ENCODE measurements at regions not wholly inside any gene's neighbourhood (a gene's known extent, or its start where the extent isn't known, plus 50 kb on each side); places are given as distances from the start of the nearest gene placed in this dataset.
"Not testable (repeated sequence)": the region's sequence is repeated elsewhere in the genome, so short reads cannot be mapped to it uniquely, and the experiment has no call there.

- H3K9me3 ChIP-seq (ENCODE audit: low read length) = no peaks in the 10 kb centered on the region
- no peaks in the 10 kb centered on the region for H4K20me1 ChIP-seq (ENCODE audit: insufficient read depth)
- H3K9ac ChIP-seq (ENCODE audit: low read length) = no peak overlapping the region
- no peaks in the 10 kb centered on the region for H3K79me2 ChIP-seq (replicated peaks; ENCODE audit: insufficient read depth, low read length)
- H3K4me3 ChIP-seq (ENCODE audit: low read length) = no peak overlapping the region
- H3K36me3 ChIP-seq (ENCODE audit: insufficient read depth, low read length) = no peaks in the 10 kb centered on the region
- H2AFZ ChIP-seq (ENCODE audit: low read depth, low read length) = no peak overlapping the region
- no peak overlapping the region for H3K4me2 ChIP-seq (ENCODE audit: low read length)
- H3F3A ChIP-seq (ENCODE audit: insufficient read depth, low read length, poor library complexity, severe bottlenecking) = no peaks in the 10 kb centered on the region
- H3K27ac ChIP-seq (ENCODE audit: low read length) = no peak overlapping the region
- no peak for TF ChIP-seq SMC3 (conservative IDR thresholded peaks at IDR 0.05; ENCODE audit: poor library complexity)
- no peak for TF ChIP-seq EZH2 (IDR thresholded peaks at IDR 0.05; ENCODE audit: borderline replicate concordance, insufficient read depth, low read length, poor library complexity, severe bottlenecking)
- TF ChIP-seq RAD21 (conservative IDR thresholded peaks at IDR 0.05) = no peak
- TF ChIP-seq TAF1 (IDR thresholded peaks at IDR 0.05; ENCODE audit: low read depth) = no peak
- no peak for TF ChIP-seq MXI1 (conservative IDR thresholded peaks at IDR 0.05; ENCODE audit: poor library complexity, severe bottlenecking)
- no peak for TF ChIP-seq REST (IDR thresholded peaks at IDR 0.05; ENCODE audit: borderline replicate concordance)
- TF ChIP-seq POLR2AphosphoS5 (IDR thresholded peaks at IDR 0.05) = no peak
- no peak for TF ChIP-seq EP300 (conservative IDR thresholded peaks at IDR 0.05; ENCODE audit: poor library complexity, severe bottlenecking)
- TF ChIP-seq CTCF (IDR thresholded peaks at IDR 0.05; ENCODE audit: poor library complexity, severe bottlenecking) = no peak
- no peaks in the 10 kb centered on the region for H3K27me3 ChIP-seq (ENCODE audit: insufficient read depth, low read depth, low read length)
- no peaks in the 10 kb centered on the region for H3K9me2 ChIP-seq (ENCODE audit: insufficient read depth, low read length)
Observed at GRCh38 chr10:109237682-109238081, 685.6 kb downstream of the XPNPEP1 start.

GRCh38 chr10:109237050-109237449 is 686.3 kb downstream of the XPNPEP1 start:
- Histone ChIP-seq H4K20me1 (ENCODE audit: insufficient read depth) (no peaks in the 10 kb centered on the region), H3K79me2 (replicated peaks; ENCODE audit: insufficient read depth, low read length) (no peaks in the 10 kb centered on the region), H3K27ac (ENCODE audit: low read length) (no peak overlapping the region), H3F3A (ENCODE audit: insufficient read depth, low read length, poor library complexity, severe bottlenecking) (no peaks in the 10 kb centered on the region), H3K9ac (ENCODE audit: low read length) (no peak overlapping the region), H3K9me2 (ENCODE audit: insufficient read depth, low read length) (no peaks in the 10 kb centered on the region), H3K4me2 (ENCODE audit: low read length) (no peak overlapping the region), H3K36me3 (ENCODE audit: insufficient read depth, low read length) (no peaks in the 10 kb centered on the region), H2AFZ (ENCODE audit: low read depth, low read length) (no peak overlapping the region), H3K27me3 (ENCODE audit: insufficient read depth, low read depth, low read length) (no peaks in the 10 kb centered on the region), H3K9me3 (ENCODE audit: low read length) (no peaks in the 10 kb centered on the region), H3K4me3 (ENCODE audit: low read length) (no peak overlapping the region)
- TF ChIP-seq CTCF (IDR thresholded peaks at IDR 0.05; ENCODE audit: poor library complexity, severe bottlenecking) = no peak
- TF ChIP-seq SMC3 (conservative IDR thresholded peaks at IDR 0.05; ENCODE audit: poor library complexity) = no peak
- no peak for TF ChIP-seq EZH2 (IDR thresholded peaks at IDR 0.05; ENCODE audit: borderline replicate concordance, insufficient read depth, low read length, poor library complexity, severe bottlenecking)
- TF ChIP-seq RAD21 (conservative IDR thresholded peaks at IDR 0.05) = no peak
- no peak for TF ChIP-seq REST (IDR thresholded peaks at IDR 0.05; ENCODE audit: borderline replicate concordance)
- no peak for TF ChIP-seq TAF1 (IDR thresholded peaks at IDR 0.05; ENCODE audit: low read depth)
- no peak for TF ChIP-seq POLR2AphosphoS5 (IDR thresholded peaks at IDR 0.05)
- TF ChIP-seq MXI1 (conservative IDR thresholded peaks at IDR 0.05; ENCODE audit: poor library complexity, severe bottlenecking) = no peak
- no peak for TF ChIP-seq EP300 (conservative IDR thresholded peaks at IDR 0.05; ENCODE audit: poor library complexity, severe bottlenecking)

- H3K27ac ChIP-seq (ENCODE audit: low read length); H3F3A ChIP-seq (ENCODE audit: insufficient read depth, low read length, poor library complexity, severe bottlenecking); H3K4me3 ChIP-seq (ENCODE audit: low read length): not testable (repeated sequence)
Observed at GRCh38 chr10:109223533-109223932, 699.8 kb downstream of the XPNPEP1 start.

More at GRCh38 chr10:109223533-109223932, 699.8 kb downstream of the XPNPEP1 start:
- H3K36me3 ChIP-seq (ENCODE audit: insufficient read depth, low read length); H3K9me2 ChIP-seq (ENCODE audit: insufficient read depth, low read length); H4K20me1 ChIP-seq (ENCODE audit: insufficient read depth); H3K27me3 ChIP-seq (ENCODE audit: insufficient read depth, low read depth, low read length); H3K79me2 ChIP-seq (replicated peaks; ENCODE audit: insufficient read depth, low read length); H3K9ac ChIP-seq (ENCODE audit: low read length); H3K4me2 ChIP-seq (ENCODE audit: low read length); H2AFZ ChIP-seq (ENCODE audit: low read depth, low read length); H3K9me3 ChIP-seq (ENCODE audit: low read length): not testable (repeated sequence)
